A673 (cell line): ENCODE measurements at regions not wholly inside any gene's neighbourhood (a gene's known extent, or its start where the extent isn't known, plus 50 kb on each side); places are given as distances from the start of the nearest gene placed in this dataset.

Source experiments
- BruUV-seq: library from RNA; stranded (reverse); fragments of 400-500 nt; replicated peaks from 2 replicates; lab custom pipeline; 2021; lab: Mats Ljungman, UMichigan
- CTCF ChIA-PET: fragments of 300-600 bp; sonication (Branson Sonifier 250); formaldehyde crosslinking; loops from one replicate; lab custom pipeline; 2022; ENCODE audit warnings: antibody characterized with exemption; lab: Charles Lee
- POLR2A ChIA-PET: fragments of 300-600 bp; sonication (Branson Sonifier 250); formaldehyde crosslinking; loops from one replicate; lab custom pipeline; 2022; ENCODE audit warnings: antibody characterized with exemption; ENCODE audit not compliant: low non-redundant PET; lab: Charles Lee
- DNase-seq: peaks from one replicate; pipeline ENCODE4 v3.0.0-alpha.2; 2015; ENCODE audit warnings: low spot score
- H3K27ac ChIP-seq: fragments of 200-600 bp; sonication (generic); 2 replicates; pipeline ENCODE4 v1.5.1; 2016; ENCODE audit warnings: mixed run types, low read depth, mild to moderate bottlenecking, mixed read lengths, antibody characterized with exemption, low read length; ENCODE audit not compliant: poor library complexity, severe bottlenecking
- H3K27me3 ChIP-seq: fragments of 200-600 bp; sonication (generic); replicated peaks from 2 replicates; pipeline ENCODE4 v1.6.1; 2017; ENCODE audit warnings: mixed run types, low read depth, mild to moderate bottlenecking, mixed read lengths, antibody characterized with exemption, low read length; ENCODE audit not compliant: insufficient read depth, poor library complexity
- H3K36me3 ChIP-seq: fragments of 200-600 bp; sonication (generic); 2 replicates; pipeline ENCODE4 v1.6.1; 2016; ENCODE audit warnings: mixed run types, mild to moderate bottlenecking, mixed read lengths, antibody characterized with exemption, low read length; ENCODE audit not compliant: insufficient read depth, poor library complexity, severe bottlenecking
- H3K4me1 ChIP-seq: fragments of 200-600 bp; sonication (generic); 2 replicates; pipeline ENCODE4 v1.6.1; 2017; ENCODE audit warnings: mixed run types, mild to moderate bottlenecking, mixed read lengths, antibody characterized with exemption, low read length; ENCODE audit not compliant: insufficient read depth, poor library complexity, severe bottlenecking
- H3K4me3 ChIP-seq: fragments of 200-600 bp; sonication (generic); 2 replicates; pipeline ENCODE4 v1.5.1; 2016; ENCODE audit warnings: low read depth, mixed run types, mild to moderate bottlenecking, mixed read lengths, low read length; ENCODE audit not compliant: poor library complexity, severe bottlenecking
- H3K9me3 ChIP-seq: fragments of 200-600 bp; sonication (generic); 2 replicates; pipeline ENCODE4 v1.6.1; 2016; ENCODE audit warnings: mixed run types, low read depth, mild to moderate bottlenecking, mixed read lengths, antibody characterized with exemption, low read length; ENCODE audit not compliant: poor library complexity, severe bottlenecking
- CTCF ChIP-seq: fragments of 300-800, 200-600 bp; sonication (generic); conservative IDR thresholded peaks from 2 replicates; pipeline ENCODE4 v1.5.1; 2017; ENCODE audit warnings: low read depth, mild to moderate bottlenecking, antibody characterized with exemption, low read length, moderate library complexity, mixed read lengths
- EZH2 ChIP-seq: fragments of 200-600 bp; sonication (generic); IDR thresholded peaks from 2 replicates; pipeline ENCODE4 v1.6.1; 2017; ENCODE audit warnings: borderline replicate concordance, low read depth, mild to moderate bottlenecking, mixed read lengths, antibody characterized with exemption, low read length; ENCODE audit not compliant: poor library complexity, severe bottlenecking
- intact Hi-C: fragments of 100-400 bp; cut with micrococcal nuclease; formaldehyde crosslinking; loops from one replicate; pipeline ENCODE4 v1.10.0; 2022; ENCODE audit not compliant: unreplicated experiment

GRCh38 chr12:20205854-20206253 is 162.5 kb upstream of the PDE3A start:
- TF ChIP-seq EZH2 (no peak), CTCF (no peak)
- Histone ChIP-seq H3K4me1 (peaks cover 3% of the 10 kb centered on the region), H3K4me3 (no peak overlapping the region), H3K27ac (no peak overlapping the region), H3K36me3 (no peaks in the 10 kb centered on the region), H3K9me3 (no peaks in the 10 kb centered on the region), H3K27me3 (no peaks in the 10 kb centered on the region)
- DNase-seq = no peak
- no TSS peak for BruUV-seq
- ChIA-PET CTCF (no interaction called here), POLR2A (no interaction called here)
- intact Hi-C loops = no loop called here

GRCh38 chr12:20206410-20206809 is 161.9 kb upstream of the PDE3A start:
- H3K9me3 ChIP-seq = no peaks in the 10 kb centered on the region
- no peak overlapping the region for H3K4me3 ChIP-seq
- ChIA-PET CTCF (no interaction called here), POLR2A (no interaction called here)
- no peak for TF ChIP-seq CTCF
- no peak for TF ChIP-seq EZH2
- intact Hi-C loops = no loop called here
- H3K36me3 ChIP-seq = no peaks in the 10 kb centered on the region
- DNase-seq = no peak
- no peak overlapping the region for H3K27ac ChIP-seq
- BruUV-seq = no TSS peak
- H3K27me3 ChIP-seq = no peaks in the 10 kb centered on the region
- peaks cover 3% of the 10 kb centered on the region for H3K4me1 ChIP-seq

GRCh38 chr12:20210621-20211215 is 157.6 kb upstream of the PDE3A start:
- no peak overlapping the region for H3K4me3 ChIP-seq
- no peaks in the 10 kb centered on the region for H3K27me3 ChIP-seq
- BruUV-seq = no TSS peak
- H3K27ac ChIP-seq = no peak overlapping the region
- intact Hi-C loops = loop anchor here (5.0 to 10.0 kb wide), 3 partner anchors 88 to 296 kb away; no protein-coding TSS in a partner anchor
- no peaks in the 10 kb centered on the region for H3K9me3 ChIP-seq
- H3K4me1 ChIP-seq = peaks cover 26% of the 10 kb centered on the region
- TF ChIP-seq CTCF = no peak
- TF ChIP-seq EZH2 = no peak
- H3K36me3 ChIP-seq = no peaks in the 10 kb centered on the region
- POLR2A ChIA-PET = no interaction called here
- CTCF ChIA-PET = no interaction called here
- no peak for DNase-seq
